H1 (cell line): ENCODE measurements at regions not wholly inside any gene's neighbourhood (a gene's known extent, or its start where the extent isn't known, plus 50 kb on each side); places are given as distances from the start of the nearest gene placed in this dataset.

Experiments used
- TF ChIP-seq, protein P1 (sequence below): fragments of 300-600 bp; sonication (generic); IDR thresholded peaks from 2 replicates; pipeline ENCODE4 v1.7.1; 2012; ENCODE audit warnings: low read length, moderate library complexity, mild to moderate bottlenecking, inconsistent platforms; ENCODE audit not compliant: insufficient replicate concordance

DNA sequence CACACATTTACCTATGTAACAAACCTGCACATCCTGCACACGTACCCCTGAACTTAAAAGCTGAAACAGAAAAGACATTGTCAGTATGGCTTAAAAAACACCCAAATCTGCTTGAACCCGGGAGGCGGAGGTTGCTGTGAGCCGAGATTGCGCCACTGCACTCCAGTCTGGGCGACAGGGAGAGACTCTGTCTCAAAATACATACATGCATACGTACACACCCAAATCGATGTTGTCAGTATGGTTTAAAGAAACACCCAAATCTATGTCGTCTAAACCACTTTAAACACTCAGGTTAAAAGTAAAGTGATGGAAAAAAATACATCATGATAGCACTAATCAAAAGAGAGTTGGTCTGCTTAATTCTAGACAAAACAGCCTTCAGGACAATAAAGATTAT lies 257.5 kb downstream of the RPRM start (continued):
- TF ChIP-seq, protein P1, sequence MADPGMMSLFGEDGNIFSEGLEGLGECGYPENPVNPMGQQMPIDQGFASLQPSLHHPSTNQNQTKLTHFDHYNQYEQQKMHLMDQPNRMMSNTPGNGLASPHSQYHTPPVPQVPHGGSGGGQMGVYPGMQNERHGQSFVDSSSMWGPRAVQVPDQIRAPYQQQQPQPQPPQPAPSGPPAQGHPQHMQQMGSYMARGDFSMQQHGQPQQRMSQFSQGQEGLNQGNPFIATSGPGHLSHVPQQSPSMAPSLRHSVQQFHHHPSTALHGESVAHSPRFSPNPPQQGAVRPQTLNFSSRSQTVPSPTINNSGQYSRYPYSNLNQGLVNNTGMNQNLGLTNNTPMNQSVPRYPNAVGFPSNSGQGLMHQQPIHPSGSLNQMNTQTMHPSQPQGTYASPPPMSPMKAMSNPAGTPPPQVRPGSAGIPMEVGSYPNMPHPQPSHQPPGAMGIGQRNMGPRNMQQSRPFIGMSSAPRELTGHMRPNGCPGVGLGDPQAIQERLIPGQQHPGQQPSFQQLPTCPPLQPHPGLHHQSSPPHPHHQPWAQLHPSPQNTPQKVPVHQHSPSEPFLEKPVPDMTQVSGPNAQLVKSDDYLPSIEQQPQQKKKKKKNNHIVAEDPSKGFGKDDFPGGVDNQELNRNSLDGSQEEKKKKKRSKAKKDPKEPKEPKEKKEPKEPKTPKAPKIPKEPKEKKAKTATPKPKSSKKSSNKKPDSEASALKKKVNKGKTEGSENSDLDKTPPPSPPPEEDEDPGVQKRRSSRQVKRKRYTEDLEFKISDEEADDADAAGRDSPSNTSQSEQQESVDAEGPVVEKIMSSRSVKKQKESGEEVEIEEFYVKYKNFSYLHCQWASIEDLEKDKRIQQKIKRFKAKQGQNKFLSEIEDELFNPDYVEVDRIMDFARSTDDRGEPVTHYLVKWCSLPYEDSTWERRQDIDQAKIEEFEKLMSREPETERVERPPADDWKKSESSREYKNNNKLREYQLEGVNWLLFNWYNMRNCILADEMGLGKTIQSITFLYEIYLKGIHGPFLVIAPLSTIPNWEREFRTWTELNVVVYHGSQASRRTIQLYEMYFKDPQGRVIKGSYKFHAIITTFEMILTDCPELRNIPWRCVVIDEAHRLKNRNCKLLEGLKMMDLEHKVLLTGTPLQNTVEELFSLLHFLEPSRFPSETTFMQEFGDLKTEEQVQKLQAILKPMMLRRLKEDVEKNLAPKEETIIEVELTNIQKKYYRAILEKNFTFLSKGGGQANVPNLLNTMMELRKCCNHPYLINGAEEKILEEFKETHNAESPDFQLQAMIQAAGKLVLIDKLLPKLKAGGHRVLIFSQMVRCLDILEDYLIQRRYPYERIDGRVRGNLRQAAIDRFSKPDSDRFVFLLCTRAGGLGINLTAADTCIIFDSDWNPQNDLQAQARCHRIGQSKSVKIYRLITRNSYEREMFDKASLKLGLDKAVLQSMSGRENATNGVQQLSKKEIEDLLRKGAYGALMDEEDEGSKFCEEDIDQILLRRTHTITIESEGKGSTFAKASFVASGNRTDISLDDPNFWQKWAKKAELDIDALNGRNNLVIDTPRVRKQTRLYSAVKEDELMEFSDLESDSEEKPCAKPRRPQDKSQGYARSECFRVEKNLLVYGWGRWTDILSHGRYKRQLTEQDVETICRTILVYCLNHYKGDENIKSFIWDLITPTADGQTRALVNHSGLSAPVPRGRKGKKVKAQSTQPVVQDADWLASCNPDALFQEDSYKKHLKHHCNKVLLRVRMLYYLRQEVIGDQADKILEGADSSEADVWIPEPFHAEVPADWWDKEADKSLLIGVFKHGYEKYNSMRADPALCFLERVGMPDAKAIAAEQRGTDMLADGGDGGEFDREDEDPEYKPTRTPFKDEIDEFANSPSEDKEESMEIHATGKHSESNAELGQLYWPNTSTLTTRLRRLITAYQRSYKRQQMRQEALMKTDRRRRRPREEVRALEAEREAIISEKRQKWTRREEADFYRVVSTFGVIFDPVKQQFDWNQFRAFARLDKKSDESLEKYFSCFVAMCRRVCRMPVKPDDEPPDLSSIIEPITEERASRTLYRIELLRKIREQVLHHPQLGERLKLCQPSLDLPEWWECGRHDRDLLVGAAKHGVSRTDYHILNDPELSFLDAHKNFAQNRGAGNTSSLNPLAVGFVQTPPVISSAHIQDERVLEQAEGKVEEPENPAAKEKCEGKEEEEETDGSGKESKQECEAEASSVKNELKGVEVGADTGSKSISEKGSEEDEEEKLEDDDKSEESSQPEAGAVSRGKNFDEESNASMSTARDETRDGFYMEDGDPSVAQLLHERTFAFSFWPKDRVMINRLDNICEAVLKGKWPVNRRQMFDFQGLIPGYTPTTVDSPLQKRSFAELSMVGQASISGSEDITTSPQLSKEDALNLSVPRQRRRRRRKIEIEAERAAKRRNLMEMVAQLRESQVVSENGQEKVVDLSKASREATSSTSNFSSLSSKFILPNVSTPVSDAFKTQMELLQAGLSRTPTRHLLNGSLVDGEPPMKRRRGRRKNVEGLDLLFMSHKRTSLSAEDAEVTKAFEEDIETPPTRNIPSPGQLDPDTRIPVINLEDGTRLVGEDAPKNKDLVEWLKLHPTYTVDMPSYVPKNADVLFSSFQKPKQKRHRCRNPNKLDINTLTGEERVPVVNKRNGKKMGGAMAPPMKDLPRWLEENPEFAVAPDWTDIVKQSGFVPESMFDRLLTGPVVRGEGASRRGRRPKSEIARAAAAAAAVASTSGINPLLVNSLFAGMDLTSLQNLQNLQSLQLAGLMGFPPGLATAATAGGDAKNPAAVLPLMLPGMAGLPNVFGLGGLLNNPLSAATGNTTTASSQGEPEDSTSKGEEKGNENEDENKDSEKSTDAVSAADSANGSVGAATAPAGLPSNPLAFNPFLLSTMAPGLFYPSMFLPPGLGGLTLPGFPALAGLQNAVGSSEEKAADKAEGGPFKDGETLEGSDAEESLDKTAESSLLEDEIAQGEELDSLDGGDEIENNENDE, result no peak
- TF ChIP-seq, all 59 proteins: peak for 0
